GM20000 (cell line): ENCODE measurements at regions not wholly inside any gene's neighbourhood (a gene's known extent, or its start where the extent isn't known, plus 50 kb on each side); places are given as distances from the start of the nearest gene placed in this dataset.

Source experiments
- DNase-seq: peaks from one replicate; pipeline ENCODE4 v3.0.0; 2012; ENCODE audit warnings: low spot score
- TF ChIP-seq, protein P1 (sequence below): IDR thresholded peaks from 2 replicates; pipeline ENCODE4 v1.5.1; 2012; ENCODE audit warnings: mild to moderate bottlenecking, control low read depth; ENCODE audit errors: extremely low read depth, missing control alignments

DNA sequence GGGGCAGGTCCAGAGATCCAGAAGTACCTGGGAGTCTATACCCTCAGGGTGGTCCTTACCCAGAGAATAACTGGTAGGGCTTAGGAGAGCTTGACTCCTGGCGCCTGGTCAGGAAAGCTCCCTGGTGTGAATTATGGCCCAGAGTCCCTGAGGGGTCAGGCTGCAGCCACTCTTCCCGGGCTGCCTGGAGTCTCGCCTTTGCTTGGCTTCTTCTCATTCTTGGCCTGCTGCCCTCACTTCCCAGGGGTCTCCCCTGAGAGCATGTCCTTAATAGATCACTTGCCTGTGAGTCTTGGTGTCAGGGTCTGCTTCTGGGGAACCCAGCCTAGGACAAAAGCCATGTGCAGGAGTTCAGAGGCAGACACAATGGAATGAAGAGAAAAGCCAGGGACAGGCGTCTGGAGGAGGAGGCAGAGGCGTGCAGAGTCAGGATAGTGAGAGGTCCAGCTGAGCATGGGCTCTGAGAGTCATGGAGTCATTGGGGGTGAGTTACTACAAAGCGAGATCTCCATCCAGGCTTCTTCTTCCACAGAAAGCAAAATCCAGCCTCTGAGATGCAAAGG is 212.3 kb downstream of the TFAP2C start:
- TF ChIP-seq, protein P1, sequence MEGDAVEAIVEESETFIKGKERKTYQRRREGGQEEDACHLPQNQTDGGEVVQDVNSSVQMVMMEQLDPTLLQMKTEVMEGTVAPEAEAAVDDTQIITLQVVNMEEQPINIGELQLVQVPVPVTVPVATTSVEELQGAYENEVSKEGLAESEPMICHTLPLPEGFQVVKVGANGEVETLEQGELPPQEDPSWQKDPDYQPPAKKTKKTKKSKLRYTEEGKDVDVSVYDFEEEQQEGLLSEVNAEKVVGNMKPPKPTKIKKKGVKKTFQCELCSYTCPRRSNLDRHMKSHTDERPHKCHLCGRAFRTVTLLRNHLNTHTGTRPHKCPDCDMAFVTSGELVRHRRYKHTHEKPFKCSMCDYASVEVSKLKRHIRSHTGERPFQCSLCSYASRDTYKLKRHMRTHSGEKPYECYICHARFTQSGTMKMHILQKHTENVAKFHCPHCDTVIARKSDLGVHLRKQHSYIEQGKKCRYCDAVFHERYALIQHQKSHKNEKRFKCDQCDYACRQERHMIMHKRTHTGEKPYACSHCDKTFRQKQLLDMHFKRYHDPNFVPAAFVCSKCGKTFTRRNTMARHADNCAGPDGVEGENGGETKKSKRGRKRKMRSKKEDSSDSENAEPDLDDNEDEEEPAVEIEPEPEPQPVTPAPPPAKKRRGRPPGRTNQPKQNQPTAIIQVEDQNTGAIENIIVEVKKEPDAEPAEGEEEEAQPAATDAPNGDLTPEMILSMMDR: no peak

DNA sequence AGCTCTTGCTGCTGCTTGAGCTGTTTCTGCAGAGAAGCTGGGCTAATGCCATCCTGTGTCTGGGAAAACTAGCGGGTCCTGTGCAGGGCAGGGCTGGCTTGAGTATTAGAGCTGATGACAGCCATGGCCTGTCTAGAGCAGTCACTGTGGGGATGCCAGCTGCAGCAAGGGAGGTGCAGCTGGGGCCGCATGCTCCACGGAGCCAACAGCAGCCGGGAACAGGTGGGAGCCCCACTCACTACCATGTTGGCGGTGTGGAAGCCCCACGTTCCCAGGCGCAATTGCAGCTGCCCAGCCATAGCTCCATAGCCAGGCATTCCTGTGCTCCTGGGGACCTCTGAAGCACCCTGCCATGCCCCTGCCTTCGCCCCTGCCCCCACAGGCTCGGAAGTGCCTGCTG is 212.9 kb downstream of the TFAP2C start:
- DNase-seq: no peak
- TF ChIP-seq, protein P1: no peak

More for the DNA sequence above, 212.3 kb downstream of the TFAP2C start:
- no peak for DNase-seq

DNA sequence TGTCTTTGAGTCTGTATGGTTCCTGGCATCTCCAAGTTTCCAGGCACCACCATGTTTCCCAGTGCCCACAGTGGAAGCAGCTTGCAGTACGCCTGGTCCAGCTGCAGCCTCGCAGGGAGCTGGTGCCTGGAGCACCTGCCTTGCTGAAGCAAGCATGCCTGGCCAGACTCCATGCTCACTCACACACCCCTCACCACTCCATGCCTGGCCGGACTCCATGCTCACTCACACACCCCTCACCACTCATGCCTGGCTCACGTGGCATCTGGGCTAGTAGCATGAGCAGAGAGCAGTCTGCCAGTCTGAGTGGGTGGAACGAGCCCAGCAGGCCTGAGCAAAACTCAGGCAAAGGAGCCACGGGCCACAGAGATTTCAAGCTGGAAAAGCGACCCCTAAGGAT is 214.3 kb downstream of the TFAP2C start:
- TF ChIP-seq, protein P1: no peak
- DNase-seq: no peak

DNA sequence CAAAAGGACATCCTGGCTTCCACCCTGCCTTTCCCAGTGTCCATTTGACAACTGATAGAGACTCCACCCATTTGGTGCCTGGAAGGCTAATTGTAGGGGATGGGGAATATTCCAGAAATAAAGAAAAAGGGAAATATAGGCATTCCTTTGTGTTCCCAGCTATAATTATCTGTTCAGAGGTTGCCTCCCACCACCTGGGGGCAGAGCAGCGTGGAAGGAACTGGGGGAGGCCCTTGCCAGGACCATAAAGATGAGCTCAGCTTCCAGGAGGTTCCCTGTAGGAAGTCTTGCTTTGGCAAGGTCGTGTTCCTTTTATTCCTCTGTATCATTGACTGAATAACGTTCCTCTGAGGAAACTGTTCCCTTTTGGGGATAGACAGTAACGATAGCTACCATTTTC is 214.7 kb downstream of the TFAP2C start:
- DNase-seq: no peak
- TF ChIP-seq, protein P1: no peak

DNA sequence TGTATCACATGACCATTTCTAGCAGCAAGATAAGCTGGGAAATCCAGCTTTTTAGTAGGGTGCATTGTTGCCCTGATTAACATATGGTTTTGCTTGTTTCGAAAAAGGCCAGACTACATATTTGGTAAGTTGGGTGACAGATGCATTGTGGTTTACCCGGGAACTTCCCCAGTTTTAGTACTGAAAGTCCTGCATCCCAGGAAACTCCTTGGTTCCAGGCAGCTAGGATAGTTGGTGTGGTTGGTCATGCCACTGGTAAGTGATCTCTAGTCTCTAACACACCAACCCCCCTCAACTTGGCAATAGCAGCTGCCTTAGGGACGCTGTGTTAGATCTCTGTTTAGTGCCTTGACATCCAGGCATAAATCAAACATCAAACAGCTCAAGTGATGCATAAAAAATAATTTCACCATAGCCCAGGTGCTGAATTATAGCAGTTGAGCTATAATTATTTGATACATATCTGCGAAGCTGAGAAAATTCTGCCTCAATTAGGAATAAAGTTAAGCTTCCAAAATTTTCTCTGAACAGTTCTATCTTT is 216.5 kb downstream of the TFAP2C start:
- no peak for DNase-seq

DNA sequence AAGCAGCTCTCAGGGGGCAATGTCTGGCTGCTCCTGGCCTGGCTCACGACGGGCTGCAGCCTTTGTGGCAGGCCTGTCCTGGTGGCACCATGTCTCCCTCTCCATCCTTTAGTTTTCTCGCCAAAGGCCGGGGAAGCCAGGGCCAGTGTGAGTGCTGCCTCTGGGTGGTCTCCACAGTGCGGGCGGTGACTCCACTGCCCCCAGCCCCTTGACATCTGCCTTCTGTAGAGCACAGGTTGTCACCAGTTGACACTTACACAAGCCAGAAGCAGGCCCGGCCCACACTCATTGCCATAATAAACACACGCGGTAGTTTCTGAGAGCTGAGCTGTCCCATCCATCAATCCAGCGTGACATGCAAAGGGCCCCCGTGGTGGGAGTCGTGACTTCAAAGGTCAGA is 219.5 kb downstream of the TFAP2C start:
- DNase-seq: no peak

More for the DNA sequence above, 216.5 kb downstream of the TFAP2C start:
- TF ChIP-seq, protein P1: no peak

DNA sequence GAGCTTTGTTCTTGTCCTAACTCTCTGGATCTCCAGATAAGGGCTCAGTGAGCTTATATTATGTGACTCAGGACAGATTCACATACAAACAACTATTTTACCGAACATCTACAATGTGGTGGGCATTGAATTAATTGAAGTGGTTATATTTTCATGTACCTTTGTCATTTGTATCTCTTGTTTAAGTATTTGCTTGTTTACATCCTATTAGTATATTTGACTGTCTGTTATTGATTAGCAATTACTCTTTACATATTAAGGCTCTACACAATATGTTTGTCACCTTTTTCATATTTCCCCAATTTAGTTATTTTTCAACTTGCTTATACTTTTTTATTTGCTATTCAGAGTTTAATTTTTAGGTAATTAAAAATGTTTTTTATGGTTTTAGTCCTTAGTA is 222.4 kb downstream of the TFAP2C start:
- DNase-seq: no peak
- TF ChIP-seq, protein P1: no peak

More for the DNA sequence above, 219.5 kb downstream of the TFAP2C start:
- TF ChIP-seq, protein P1: no peak
